CD4-positive, alpha-beta T cell treated with Interleukin-2 at 100 ng/mL for 4 hours (primary cell): ENCODE measurements at regions not wholly inside any gene's neighbourhood (a gene's known extent, or its start where the extent isn't known, plus 50 kb on each side); places are given as distances from the start of the nearest gene placed in this dataset.
"Not testable (repeated sequence)": the region's sequence is repeated elsewhere in the genome, so short reads cannot be mapped to it uniquely, and the experiment has no call there.

ENCODE experiments used
- DNase-seq: peaks from one replicate; pipeline ENCODE4 v3.0.0-alpha.2; 2020; ENCODE audit warnings: low spot score

- no peak for DNase-seq
These were observed 331.5 kb upstream of the CNTNAP2 start for GRCh38 chr7:145784809-145785780.

DNA sequence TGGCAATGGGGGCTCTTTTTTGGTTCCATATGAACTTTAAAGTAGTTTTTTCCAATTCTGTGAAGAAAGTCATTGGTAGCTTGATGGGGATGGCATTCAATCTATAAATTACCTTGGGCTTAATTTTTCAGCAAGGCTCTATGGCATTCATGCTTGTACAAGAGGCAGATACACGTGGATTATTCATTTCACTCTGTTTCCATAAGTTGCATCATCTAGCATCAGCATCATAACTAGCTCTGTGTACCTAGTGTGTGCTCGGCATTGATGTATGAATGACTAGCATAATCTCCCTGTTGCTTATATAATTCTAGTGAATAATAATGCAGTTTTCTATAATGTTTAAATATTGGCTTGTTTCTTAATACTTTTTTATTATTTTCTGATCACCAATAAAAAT, 335.2 kb upstream of the CNTNAP2 start:
- DNase-seq, result not testable (repeated sequence)

DNA sequence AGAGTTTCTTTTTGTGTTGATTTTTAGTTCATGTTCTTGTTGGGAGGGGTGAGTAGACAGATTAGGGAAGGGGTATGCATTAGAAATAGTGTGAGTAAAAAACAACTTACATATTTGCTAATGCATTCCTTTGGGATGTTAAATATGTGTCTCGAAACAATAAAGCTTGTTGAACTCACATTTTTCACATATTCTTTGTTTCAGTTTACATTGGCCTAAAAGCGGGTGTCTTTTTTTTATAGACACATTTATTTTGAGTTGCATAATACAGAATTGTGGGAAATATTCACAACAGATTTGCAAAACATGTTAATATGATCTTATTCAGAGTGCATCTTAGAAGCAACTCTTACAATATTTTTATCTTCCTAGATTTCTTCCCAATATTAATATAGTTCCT, 337.5 kb upstream of the CNTNAP2 start:
- DNase-seq, result no peak

GRCh38 chr7:145774777-145775176, 341.8 kb upstream of the CNTNAP2 start:
- DNase-seq, result no peak

DNA sequence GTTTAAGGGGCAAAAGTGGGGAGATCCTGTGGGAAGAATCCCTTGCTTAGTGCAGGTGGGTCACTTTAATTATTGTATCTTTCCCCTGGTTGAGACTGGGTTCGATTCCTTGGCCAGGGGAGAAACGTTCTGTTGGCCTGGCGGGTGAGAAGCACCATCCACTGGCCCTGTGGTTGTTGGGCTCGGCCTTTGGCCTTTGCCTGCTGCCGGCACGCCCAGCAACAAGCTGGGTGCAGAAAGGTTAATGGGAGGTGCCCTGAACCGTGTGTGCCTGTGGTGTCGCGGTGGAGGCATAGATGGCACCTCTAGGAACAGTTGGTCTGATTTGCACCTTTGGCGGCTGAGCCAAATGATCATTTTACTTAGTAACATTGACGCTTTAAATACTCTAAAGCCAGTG, 363.6 kb upstream of the CNTNAP2 start:
- no peak for DNase-seq

DNA sequence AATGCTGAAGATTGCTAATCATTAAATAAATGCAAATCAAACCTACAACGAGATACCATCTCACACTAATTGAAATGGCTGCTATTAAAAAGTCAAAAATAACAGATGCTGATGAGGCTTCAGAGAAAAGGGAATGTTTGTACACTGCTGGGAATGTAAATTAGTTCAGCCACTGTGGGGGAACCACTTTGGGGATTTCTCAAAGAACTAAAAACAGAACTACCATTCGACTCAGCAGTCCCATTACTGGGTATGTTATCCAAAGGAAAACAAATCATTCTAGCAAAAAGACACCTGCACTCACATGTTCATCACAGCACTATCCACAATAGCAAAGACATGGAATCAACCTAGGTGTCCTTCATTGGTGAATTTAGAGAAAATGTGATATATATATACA, 379.0 kb upstream of the CNTNAP2 start:
- no peak for DNase-seq

- no peak for DNase-seq
These were observed 381.5 kb upstream of the CNTNAP2 start for GRCh38 chr7:145735061-145735460.

- DNase-seq, result no peak
These were observed 384.1 kb upstream of the CNTNAP2 start for GRCh38 chr7:145732521-145732920.

DNA sequence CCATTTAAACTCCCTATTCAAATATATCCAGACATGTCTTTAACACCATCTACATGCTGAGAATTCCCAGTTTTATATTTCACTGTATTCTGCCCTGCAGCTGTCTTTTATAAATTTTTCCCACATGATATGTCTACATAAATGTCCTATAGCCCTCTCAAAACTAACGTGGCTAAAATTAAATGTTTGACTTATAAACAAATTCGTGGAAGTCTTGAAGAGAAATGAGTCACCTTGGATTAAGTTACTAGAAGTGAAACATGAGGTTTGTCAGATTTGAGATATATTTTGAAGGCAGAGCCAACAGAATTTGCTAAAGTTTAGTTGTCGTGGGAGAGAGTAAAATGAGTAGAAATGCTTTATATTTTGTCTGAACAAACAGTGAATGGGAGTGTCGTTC, 386.9 kb upstream of the CNTNAP2 start:
- no peak for DNase-seq

DNA sequence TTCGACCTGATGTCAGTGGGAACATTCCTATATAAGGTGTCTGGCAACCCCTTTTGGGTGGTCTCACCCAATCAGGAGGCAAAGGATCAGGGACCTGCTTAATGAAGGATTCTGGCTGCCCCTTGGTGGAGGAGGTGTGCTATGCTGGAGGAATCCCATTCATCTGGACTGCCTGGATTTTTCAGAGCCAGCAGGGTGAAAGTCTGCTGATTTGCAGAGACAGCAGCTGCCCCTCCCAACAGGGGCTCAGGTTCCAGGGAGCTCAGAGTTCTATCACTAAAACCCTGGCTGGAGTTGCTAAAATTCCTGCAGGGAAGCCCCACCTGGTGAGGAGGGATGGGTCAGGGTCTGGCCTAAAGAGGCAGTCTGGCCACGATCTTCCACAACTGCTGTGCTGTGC, 398.5 kb upstream of the CNTNAP2 start:
- DNase-seq, result no peak

GRCh38 chr7:145700488-145700887, 416.1 kb upstream of the CNTNAP2 start:
- DNase-seq, result no peak

GRCh38 chr7:145698526-145699262, 417.9 kb upstream of the CNTNAP2 start:
- DNase-seq, result no peak

- DNase-seq, result not testable (repeated sequence)
These were observed 419.0 kb upstream of the CNTNAP2 start for GRCh38 chr7:145697412-145698107.

DNA sequence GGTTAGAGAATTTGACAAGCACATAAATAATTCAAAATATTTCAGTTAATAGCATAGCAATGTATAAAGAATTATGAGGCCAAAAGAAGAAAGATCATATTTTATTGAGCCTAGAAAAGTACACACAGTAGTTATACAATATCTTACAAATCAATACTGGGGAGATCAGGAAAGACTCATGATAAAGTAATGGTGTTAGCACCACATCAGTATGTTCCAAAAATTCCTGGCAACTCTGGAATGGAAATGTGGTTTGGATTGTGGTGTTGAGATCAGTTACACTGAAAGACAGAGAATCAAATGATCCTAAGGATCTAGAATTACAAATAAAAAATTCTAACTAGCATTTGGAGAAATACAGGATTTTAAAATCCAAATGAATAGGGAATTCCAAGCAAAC, 420.5 kb upstream of the CNTNAP2 start:
- DNase-seq, result no peak

GRCh38 chr7:145692237-145692950, 424.2 kb upstream of the CNTNAP2 start:
- no peak for DNase-seq

- DNase-seq, result no peak
These were observed 425.2 kb upstream of the CNTNAP2 start for GRCh38 chr7:145691377-145691914.

- DNase-seq, result no peak
These were observed 435.0 kb upstream of the CNTNAP2 start for GRCh38 chr7:145681646-145682045.

DNA sequence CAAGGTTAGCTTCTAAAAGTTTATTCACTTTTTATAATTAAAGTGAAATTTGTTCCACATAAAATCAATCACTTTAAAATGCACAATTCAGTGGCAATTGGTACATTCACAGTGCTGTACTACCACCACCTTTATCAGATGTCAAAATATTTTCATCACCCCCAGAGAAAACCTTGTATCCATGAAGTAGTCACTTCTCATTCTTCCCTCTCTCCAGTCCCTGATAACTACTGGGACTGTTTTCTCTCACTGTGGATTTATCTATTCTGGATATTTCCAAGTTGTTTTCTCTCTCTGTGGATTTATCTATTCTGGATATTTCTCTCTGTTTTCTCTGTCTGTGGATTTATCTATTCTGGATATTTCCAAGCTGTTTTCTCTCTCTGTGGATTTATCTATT, 435.4 kb upstream of the CNTNAP2 start:
- DNase-seq, result no peak

GRCh38 chr7:145665499-145666258, 450.9 kb upstream of the CNTNAP2 start:
- DNase-seq, result no peak

DNA sequence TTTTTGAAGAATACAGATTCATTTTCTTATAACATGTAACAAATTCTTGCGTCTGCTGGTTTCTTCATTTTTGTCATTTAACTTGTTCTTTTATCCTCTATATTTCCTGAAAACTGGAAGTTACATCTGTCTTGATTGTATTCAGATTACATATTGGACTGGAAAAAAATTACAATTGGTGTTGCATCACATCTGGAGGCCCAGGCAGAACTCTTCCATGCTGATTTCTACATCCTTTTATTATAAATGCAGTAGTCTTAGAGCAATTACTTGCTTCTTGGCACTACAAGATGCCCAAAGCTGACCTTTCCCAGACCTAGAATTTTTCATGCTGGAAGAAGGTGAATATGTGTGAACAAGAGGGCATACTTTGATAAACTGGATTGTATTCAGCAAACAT, 460.9 kb upstream of the CNTNAP2 start:
- DNase-seq, result no peak

DNA sequence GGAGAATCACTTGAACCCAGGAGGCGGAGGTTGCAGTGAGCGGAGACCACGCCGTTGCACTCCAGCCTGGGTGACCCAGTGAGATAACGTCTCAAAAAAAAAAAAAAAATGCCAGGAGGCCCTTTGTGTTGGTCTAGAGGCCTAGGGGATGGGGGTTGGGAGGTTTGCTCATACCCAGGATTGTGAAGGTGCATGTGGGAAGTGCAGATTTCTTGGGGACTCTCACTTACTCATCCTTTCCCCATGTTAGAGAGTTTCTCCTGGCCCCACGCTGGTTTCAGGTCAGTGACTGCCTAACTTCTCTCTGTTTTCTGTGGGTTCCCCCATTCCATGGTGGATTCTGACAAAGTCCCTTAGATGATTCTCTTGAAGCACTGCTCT, 471.5 kb upstream of the CNTNAP2 start:
- DNase-seq, result no peak
